ENCODE measurements at regions not wholly inside any gene's neighbourhood (a gene's known extent, or its start where the extent isn't known, plus 50 kb on each side); places are given as distances from the start of the nearest gene placed in this dataset.

DNA sequence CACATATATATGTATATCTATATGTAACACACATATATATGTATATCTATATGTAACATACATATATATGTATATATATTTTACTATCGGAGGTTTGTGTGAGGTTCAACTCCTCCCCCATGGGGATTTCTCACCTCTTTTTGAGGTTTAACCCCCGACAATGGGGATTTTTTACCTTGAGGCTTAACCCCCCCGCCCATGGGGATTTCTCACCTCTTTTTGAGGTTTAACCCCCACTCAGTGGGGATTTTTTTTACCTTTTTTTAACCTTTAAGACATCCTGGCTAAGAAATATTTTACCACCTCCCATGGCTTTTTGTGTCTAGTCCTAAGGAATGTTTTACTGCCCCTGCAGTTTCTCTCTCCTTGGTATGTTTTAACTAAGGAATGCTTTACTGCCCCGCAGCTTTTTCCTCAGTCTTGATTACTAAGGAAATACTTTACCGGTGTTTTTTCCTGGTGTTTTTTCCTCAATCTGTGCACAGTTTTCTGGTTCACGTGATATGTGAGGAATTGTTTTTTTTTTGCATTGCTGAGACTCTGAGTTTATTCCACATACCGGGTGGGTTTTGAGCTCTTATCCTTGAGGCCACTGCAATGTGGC, 185.2 kb downstream of the KLF13 start:
- H3K4me3 Mint-ChIP-seq (ENCODE audit: low read depth, unreplicated experiment), result no peak overlapping the region
- CTCF ChIA-PET, result no interaction called here
- no peaks in the 10 kb centered on the region for H3K27me3 Mint-ChIP-seq (ENCODE audit: unreplicated experiment)
- DNase-seq, result no peak
- H3K36me3 Mint-ChIP-seq (ENCODE audit: insufficient read depth, unreplicated experiment), result peaks cover 4% of the 10 kb centered on the region
- H3K4me1 Mint-ChIP-seq (ENCODE audit: low read depth, unreplicated experiment), result no peaks in the 10 kb centered on the region
- BruUV-seq (replicated peaks), result no TSS peak
- TF ChIP-seq, protein P1, sequence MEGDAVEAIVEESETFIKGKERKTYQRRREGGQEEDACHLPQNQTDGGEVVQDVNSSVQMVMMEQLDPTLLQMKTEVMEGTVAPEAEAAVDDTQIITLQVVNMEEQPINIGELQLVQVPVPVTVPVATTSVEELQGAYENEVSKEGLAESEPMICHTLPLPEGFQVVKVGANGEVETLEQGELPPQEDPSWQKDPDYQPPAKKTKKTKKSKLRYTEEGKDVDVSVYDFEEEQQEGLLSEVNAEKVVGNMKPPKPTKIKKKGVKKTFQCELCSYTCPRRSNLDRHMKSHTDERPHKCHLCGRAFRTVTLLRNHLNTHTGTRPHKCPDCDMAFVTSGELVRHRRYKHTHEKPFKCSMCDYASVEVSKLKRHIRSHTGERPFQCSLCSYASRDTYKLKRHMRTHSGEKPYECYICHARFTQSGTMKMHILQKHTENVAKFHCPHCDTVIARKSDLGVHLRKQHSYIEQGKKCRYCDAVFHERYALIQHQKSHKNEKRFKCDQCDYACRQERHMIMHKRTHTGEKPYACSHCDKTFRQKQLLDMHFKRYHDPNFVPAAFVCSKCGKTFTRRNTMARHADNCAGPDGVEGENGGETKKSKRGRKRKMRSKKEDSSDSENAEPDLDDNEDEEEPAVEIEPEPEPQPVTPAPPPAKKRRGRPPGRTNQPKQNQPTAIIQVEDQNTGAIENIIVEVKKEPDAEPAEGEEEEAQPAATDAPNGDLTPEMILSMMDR (IDR thresholded peaks at IDR 0.05; ENCODE audit: unreplicated experiment), result no peak
- H3K9me3 Mint-ChIP-seq (ENCODE audit: low read depth, unreplicated experiment), result no peaks in the 10 kb centered on the region
- no peak overlapping the region for H3K27ac Mint-ChIP-seq (ENCODE audit: unreplicated experiment)
- intact Hi-C loops (cut with micrococcal nuclease; ENCODE audit: unreplicated experiment), result no loop called here

DNA sequence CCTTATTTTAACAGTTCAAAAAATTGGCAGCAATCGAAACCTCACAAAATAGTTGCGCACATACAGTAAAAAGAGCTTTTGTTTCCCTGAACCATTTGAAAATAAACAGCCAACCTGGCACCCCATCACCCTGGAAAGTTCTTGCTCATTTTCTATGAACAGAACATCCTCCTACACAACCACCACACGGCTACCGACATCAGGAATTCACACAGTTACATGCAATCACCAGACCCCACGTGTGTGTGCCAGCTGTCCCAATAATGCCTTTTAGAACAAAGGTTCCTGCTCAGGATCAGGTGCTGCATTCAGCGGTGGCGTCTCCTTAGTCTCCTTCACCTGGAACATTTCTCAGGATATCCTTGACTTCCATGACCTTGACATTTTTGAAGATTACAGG, 186.5 kb downstream of the KLF13 start:
- no peak overlapping the region for H3K4me3 Mint-ChIP-seq (ENCODE audit: low read depth, unreplicated experiment)
- no peak for DNase-seq
- no TSS peak for BruUV-seq (replicated peaks)
- peaks cover 4% of the 10 kb centered on the region for H3K36me3 Mint-ChIP-seq (ENCODE audit: insufficient read depth, unreplicated experiment)
- CTCF ChIA-PET, result no interaction called here
- H3K27ac Mint-ChIP-seq (ENCODE audit: unreplicated experiment), result no peak overlapping the region
- H3K27me3 Mint-ChIP-seq (ENCODE audit: unreplicated experiment), result no peaks in the 10 kb centered on the region
- TF ChIP-seq, protein P1 (IDR thresholded peaks at IDR 0.05; ENCODE audit: unreplicated experiment), result no peak
- intact Hi-C loops (cut with micrococcal nuclease; ENCODE audit: unreplicated experiment), result no loop called here
- H3K9me3 Mint-ChIP-seq (ENCODE audit: low read depth, unreplicated experiment), result no peaks in the 10 kb centered on the region
- no peaks in the 10 kb centered on the region for H3K4me1 Mint-ChIP-seq (ENCODE audit: low read depth, unreplicated experiment)

DNA sequence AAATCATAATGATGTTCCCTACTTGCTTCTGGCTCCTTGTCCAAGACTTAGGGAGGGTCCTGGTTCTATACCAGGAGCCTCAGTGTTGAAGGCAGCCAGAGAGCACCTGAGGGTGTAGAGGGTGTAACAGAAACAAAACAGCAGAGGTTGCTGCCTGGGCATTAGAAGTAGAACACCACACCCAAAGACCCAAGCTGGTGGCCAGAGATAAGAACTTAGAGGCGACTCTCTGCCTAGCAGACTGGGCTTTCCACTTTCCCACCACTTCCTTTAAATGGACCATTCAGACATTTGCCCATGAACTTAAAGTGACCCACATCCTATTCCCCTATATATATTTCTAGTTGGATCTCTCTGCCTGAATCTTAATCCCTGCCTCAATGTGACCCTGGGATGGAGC, 189.8 kb downstream of the KLF13 start:
- intact Hi-C loops (cut with micrococcal nuclease; ENCODE audit: unreplicated experiment), result no loop called here
- CTCF ChIA-PET, result no interaction called here
- H3K27ac Mint-ChIP-seq (ENCODE audit: unreplicated experiment), result no peak overlapping the region
- H3K4me1 Mint-ChIP-seq (ENCODE audit: low read depth, unreplicated experiment), result no peaks in the 10 kb centered on the region
- DNase-seq, result no peak
- H3K9me3 Mint-ChIP-seq (ENCODE audit: low read depth, unreplicated experiment), result no peaks in the 10 kb centered on the region
- no peak overlapping the region for H3K4me3 Mint-ChIP-seq (ENCODE audit: low read depth, unreplicated experiment)
- H3K27me3 Mint-ChIP-seq (ENCODE audit: unreplicated experiment), result no peaks in the 10 kb centered on the region
- TF ChIP-seq, protein P1 (IDR thresholded peaks at IDR 0.05; ENCODE audit: unreplicated experiment), result no peak
- H3K36me3 Mint-ChIP-seq (ENCODE audit: insufficient read depth, unreplicated experiment), result no peaks in the 10 kb centered on the region
- no TSS peak for BruUV-seq (replicated peaks)

DNA sequence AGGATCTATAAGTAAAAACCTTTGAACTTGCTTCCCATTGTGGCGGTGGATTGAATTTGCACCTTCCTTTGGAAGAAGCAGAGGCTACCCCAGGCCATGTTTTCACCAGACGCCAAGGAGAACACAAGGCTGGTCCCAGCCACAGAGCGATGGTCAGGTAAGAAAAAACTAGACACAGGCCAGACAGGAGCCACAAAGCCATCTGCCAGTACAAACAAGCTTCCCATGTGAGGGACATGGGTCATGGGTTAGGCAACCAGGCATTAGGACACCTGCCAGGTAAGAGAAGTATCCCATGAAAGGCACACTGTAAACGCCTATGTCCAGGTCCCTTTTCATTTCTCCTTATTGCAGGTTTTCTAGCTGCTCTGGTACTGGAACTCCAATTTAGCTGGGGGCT, 190.2 kb downstream of the KLF13 start:
- CTCF ChIA-PET, result no interaction called here

More for the DNA sequence above, 190.2 kb downstream of the KLF13 start:
- no peaks in the 10 kb centered on the region for H3K36me3 Mint-ChIP-seq (ENCODE audit: insufficient read depth, unreplicated experiment)
- TF ChIP-seq, protein P1 (IDR thresholded peaks at IDR 0.05; ENCODE audit: unreplicated experiment), result no peak
- no peaks in the 10 kb centered on the region for H3K9me3 Mint-ChIP-seq (ENCODE audit: low read depth, unreplicated experiment)
- H3K4me3 Mint-ChIP-seq (ENCODE audit: low read depth, unreplicated experiment), result no peak overlapping the region
- no peaks in the 10 kb centered on the region for H3K27me3 Mint-ChIP-seq (ENCODE audit: unreplicated experiment)
- no peaks in the 10 kb centered on the region for H3K4me1 Mint-ChIP-seq (ENCODE audit: low read depth, unreplicated experiment)
- no TSS peak for BruUV-seq (replicated peaks)
- intact Hi-C loops (cut with micrococcal nuclease; ENCODE audit: unreplicated experiment), result no loop called here
- no peak for DNase-seq
- H3K27ac Mint-ChIP-seq (ENCODE audit: unreplicated experiment), result no peak overlapping the region

All from Calu3 (cell line).